MM.1S (cell line): ENCODE measurements at regions not wholly inside any gene's neighbourhood (a gene's known extent, or its start where the extent isn't known, plus 50 kb on each side); places are given as distances from the start of the nearest gene placed in this dataset.

Source experiments
- CTCF ChIP-seq: fragments of 300-600 bp; sonication (generic); IDR thresholded peaks from 2 replicates; pipeline ENCODE4 v1.5.1; 2016; ENCODE audit warnings: antibody characterized with exemption, low read length, mixed read lengths
- EZH2 ChIP-seq: fragments of 300-600 bp; sonication (generic); optimal IDR thresholded peaks from 2 replicates; pipeline ENCODE3; 2017; ENCODE audit warnings: low read depth, mild to moderate bottlenecking, antibody characterized with exemption, low read length, mixed read lengths
- EZH2phosphoT487 ChIP-seq: fragments of 300-600 bp; sonication (generic); IDR thresholded peaks from 2 replicates; pipeline ENCODE4 v1.6.1; 2018; ENCODE audit warnings: antibody characterized with exemption, low read length

DNA sequence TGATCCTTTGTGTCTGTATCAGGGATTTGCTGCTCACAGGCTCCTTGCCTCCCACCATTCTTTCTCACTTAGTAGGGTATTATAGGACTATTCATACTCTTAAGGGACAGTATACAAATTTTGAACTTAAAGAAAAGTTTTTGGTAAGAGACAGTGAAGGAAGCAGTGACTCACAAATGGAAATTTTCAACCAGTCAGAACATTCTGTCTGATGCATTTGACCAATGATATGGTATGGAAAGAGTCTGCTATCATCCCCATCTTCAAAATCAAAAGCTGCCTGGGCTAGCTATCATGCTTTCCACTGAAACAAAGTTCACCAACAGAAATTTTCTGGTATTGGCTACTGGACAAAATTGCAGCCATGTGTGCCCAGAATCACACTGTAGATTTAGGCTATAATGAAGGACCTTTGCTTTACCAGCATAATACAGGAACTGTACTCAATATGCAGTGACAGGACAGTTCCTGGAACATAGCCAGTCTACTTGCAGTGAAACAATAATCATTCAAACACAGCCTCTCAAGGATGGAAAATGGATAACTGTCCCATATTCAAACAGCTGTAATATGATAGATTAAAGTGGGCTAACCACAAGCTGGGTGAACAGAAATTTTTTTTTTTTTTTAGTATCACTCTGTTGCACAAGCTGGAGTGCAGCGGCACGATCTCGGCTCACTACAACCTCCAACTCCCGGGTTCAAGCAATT is 109.0 kb upstream of the ACSL4 start:
- TF ChIP-seq CTCF (no peak), EZH2phosphoT487 (no peak), EZH2 (no peak)
